ENCODE measurements at regions not wholly inside any gene's neighbourhood (a gene's known extent, or its start where the extent isn't known, plus 50 kb on each side); places are given as distances from the start of the nearest gene placed in this dataset.

DNA sequence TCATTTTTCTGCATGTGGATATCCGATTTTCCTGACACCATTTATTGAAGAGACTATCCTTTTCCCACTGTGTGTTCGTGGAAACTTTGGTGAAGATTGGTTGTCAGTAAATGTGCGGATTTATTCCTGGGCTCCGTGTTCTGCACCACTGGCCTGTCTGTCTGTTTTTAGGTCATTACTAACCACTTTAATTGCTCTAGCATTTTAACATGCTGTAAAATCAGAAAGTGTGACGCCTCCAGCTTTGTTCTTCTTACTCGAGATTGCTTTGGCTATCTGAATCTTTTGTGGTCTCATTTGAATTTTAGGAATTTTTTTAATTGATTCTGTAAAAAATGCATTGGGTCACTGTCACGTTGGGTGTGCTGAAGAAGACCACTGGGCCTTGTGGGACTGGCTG lies 1458.7 kb downstream of the AACS start:
- Histone ChIP-seq H3K27ac (replicated peaks) (no peak overlapping the region), H3K27me3 (ENCODE audit: insufficient read depth, poor library complexity, severe bottlenecking) (no peaks in the 10 kb centered on the region), H3K4me3 (replicated peaks; ENCODE audit: insufficient read depth, low read length) (no peak overlapping the region)
- TF ChIP-seq, protein P1, sequence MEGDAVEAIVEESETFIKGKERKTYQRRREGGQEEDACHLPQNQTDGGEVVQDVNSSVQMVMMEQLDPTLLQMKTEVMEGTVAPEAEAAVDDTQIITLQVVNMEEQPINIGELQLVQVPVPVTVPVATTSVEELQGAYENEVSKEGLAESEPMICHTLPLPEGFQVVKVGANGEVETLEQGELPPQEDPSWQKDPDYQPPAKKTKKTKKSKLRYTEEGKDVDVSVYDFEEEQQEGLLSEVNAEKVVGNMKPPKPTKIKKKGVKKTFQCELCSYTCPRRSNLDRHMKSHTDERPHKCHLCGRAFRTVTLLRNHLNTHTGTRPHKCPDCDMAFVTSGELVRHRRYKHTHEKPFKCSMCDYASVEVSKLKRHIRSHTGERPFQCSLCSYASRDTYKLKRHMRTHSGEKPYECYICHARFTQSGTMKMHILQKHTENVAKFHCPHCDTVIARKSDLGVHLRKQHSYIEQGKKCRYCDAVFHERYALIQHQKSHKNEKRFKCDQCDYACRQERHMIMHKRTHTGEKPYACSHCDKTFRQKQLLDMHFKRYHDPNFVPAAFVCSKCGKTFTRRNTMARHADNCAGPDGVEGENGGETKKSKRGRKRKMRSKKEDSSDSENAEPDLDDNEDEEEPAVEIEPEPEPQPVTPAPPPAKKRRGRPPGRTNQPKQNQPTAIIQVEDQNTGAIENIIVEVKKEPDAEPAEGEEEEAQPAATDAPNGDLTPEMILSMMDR (IDR thresholded peaks at IDR 0.05; ENCODE audit: insufficient read depth, low read length), result no peak
- TF ChIP-seq, protein P2, sequence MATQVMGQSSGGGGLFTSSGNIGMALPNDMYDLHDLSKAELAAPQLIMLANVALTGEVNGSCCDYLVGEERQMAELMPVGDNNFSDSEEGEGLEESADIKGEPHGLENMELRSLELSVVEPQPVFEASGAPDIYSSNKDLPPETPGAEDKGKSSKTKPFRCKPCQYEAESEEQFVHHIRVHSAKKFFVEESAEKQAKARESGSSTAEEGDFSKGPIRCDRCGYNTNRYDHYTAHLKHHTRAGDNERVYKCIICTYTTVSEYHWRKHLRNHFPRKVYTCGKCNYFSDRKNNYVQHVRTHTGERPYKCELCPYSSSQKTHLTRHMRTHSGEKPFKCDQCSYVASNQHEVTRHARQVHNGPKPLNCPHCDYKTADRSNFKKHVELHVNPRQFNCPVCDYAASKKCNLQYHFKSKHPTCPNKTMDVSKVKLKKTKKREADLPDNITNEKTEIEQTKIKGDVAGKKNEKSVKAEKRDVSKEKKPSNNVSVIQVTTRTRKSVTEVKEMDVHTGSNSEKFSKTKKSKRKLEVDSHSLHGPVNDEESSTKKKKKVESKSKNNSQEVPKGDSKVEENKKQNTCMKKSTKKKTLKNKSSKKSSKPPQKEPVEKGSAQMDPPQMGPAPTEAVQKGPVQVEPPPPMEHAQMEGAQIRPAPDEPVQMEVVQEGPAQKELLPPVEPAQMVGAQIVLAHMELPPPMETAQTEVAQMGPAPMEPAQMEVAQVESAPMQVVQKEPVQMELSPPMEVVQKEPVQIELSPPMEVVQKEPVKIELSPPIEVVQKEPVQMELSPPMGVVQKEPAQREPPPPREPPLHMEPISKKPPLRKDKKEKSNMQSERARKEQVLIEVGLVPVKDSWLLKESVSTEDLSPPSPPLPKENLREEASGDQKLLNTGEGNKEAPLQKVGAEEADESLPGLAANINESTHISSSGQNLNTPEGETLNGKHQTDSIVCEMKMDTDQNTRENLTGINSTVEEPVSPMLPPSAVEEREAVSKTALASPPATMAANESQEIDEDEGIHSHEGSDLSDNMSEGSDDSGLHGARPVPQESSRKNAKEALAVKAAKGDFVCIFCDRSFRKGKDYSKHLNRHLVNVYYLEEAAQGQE (IDR thresholded peaks at IDR 0.05; ENCODE audit: insufficient replicate concordance, low read depth), result no peak
- no peak for TF ChIP-seq SPI1 (IDR thresholded peaks at IDR 0.05; ENCODE audit: borderline replicate concordance, low read depth)
- no peak for TF ChIP-seq GABPA (IDR thresholded peaks at IDR 0.05; ENCODE audit: low read depth)
- TF ChIP-seq POLR2AphosphoS5 (IDR thresholded peaks at IDR 0.05; ENCODE audit: low read depth), result no peak
- no peak for DNase-seq (ENCODE audit: low read depth in 1 of 2, low spot score in 1 of 2)

DNA sequence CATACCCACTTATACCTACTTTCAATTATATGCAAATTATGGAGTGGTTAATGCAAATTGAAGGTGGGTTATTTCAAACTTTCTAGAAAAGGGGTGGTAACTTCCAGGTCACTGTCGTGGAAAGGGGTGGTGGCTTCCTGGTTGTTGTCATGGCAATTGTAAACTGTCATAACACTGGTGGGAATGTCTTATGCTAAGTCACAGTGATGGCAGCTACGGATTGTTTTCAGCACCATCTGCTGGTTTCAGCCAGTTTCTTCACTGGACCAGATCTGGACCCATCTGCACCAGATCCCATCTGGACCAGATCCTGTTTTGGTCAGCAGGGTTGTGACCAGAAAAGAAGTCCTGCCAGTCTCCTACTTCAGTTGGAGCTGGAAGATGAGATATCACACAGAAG lies 1469.3 kb downstream of the AACS start:
- H3K27ac ChIP-seq (replicated peaks), result no peak overlapping the region
- no peak for TF ChIP-seq GABPA (IDR thresholded peaks at IDR 0.05; ENCODE audit: low read depth)
- TF ChIP-seq SPI1 (IDR thresholded peaks at IDR 0.05; ENCODE audit: borderline replicate concordance, low read depth), result no peak
- TF ChIP-seq, protein P2 (IDR thresholded peaks at IDR 0.05; ENCODE audit: insufficient replicate concordance, low read depth), result no peak
- TF ChIP-seq, protein P1 (IDR thresholded peaks at IDR 0.05; ENCODE audit: insufficient read depth, low read length), result no peak
- no peaks in the 10 kb centered on the region for H3K27me3 ChIP-seq (ENCODE audit: insufficient read depth, poor library complexity, severe bottlenecking)
- no peak for DNase-seq (ENCODE audit: low read depth in 1 of 2, low spot score in 1 of 2)
- no peak overlapping the region for H3K4me3 ChIP-seq (replicated peaks; ENCODE audit: insufficient read depth, low read length)

DNA sequence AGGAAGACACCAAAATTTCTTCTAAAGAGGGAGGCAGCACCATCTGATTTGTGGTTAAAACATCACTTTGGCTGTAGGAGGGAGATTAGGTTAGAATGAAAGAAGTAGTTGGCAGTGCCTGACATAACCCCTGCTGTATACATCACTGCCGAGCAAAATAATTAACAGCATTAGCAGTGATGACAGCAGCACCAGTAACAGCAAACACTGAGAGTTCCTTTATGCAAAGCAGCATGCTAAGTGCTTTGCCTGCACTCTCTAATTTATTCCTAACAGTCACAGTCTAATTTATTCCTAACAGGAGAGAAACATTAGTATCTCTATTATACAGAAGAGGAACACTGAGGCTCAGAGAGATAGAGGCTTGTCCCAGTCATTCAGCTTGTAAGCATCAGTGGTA lies 1469.7 kb downstream of the AACS start:
- no peaks in the 10 kb centered on the region for H3K27me3 ChIP-seq (ENCODE audit: insufficient read depth, poor library complexity, severe bottlenecking)
- no peak for DNase-seq (ENCODE audit: low read depth in 1 of 2, low spot score in 1 of 2)
- H3K4me3 ChIP-seq (replicated peaks; ENCODE audit: insufficient read depth, low read length), result no peak overlapping the region
- no peak overlapping the region for H3K27ac ChIP-seq (replicated peaks)
- TF ChIP-seq, protein P1 (IDR thresholded peaks at IDR 0.05; ENCODE audit: insufficient read depth, low read length), result no peak
- TF ChIP-seq POLR2AphosphoS5 (IDR thresholded peaks at IDR 0.05; ENCODE audit: low read depth), result no peak
- no peak for TF ChIP-seq SPI1 (IDR thresholded peaks at IDR 0.05; ENCODE audit: borderline replicate concordance, low read depth)
- no peak for TF ChIP-seq GABPA (IDR thresholded peaks at IDR 0.05; ENCODE audit: low read depth)
- TF ChIP-seq, protein P2 (IDR thresholded peaks at IDR 0.05; ENCODE audit: insufficient replicate concordance, low read depth), result no peak

All from HL-60 (cell line).